H9 (cell line): ENCODE measurements at regions not wholly inside any gene's neighbourhood (a gene's known extent, or its start where the extent isn't known, plus 50 kb on each side); places are given as distances from the start of the nearest gene placed in this dataset.

Experiments
- DNase-seq: peaks from one replicate; pipeline ENCODE4 v3.0.0-alpha.2; 2017
- H2AFZ ChIP-seq: one replicate; pipeline ENCODE4 v1.6.1; 2013; ENCODE audit warnings: mild to moderate bottlenecking, low read length, control low read depth, moderate library complexity
- H2AK5ac ChIP-seq: 2 replicates; pipeline ENCODE4 v1.6.1; 2013; ENCODE audit warnings: low read length, control low read depth, mixed read lengths; ENCODE audit not compliant: insufficient read length
- H2BK120ac ChIP-seq: one replicate; pipeline ENCODE4 v1.6.1; 2013; ENCODE audit warnings: low read depth, mild to moderate bottlenecking, low read length, control low read depth, inconsistent platforms; ENCODE audit not compliant: poor library complexity, severe bottlenecking
- H2BK12ac ChIP-seq: 2 replicates; pipeline ENCODE4 v1.6.1; 2013; ENCODE audit warnings: low read length, control low read depth, mixed read lengths, low read depth; ENCODE audit not compliant: insufficient read length
- H2BK15ac ChIP-seq: 2 replicates; pipeline ENCODE4 v1.6.1; 2013; ENCODE audit warnings: low read depth, low read length, control low read depth
- H2BK20ac ChIP-seq: one replicate; pipeline ENCODE4 v1.6.1; 2013; ENCODE audit warnings: low read depth, mild to moderate bottlenecking, low read length, control low read depth, inconsistent platforms; ENCODE audit not compliant: poor library complexity, severe bottlenecking
- H2BK5ac ChIP-seq: 2 replicates; pipeline ENCODE4 v1.6.1; 2013; ENCODE audit warnings: low read length, control low read depth, mixed read lengths; ENCODE audit not compliant: insufficient read length
- H3K14ac ChIP-seq: 2 replicates; pipeline ENCODE4 v1.6.1; 2013; ENCODE audit warnings: low read length, control low read depth; ENCODE audit not compliant: insufficient read depth
- H3K18ac ChIP-seq: 2 replicates; pipeline ENCODE4 v1.6.1; 2013; ENCODE audit warnings: low read depth, mild to moderate bottlenecking, mixed read lengths, low read length, control low read depth; ENCODE audit not compliant: insufficient read length
- H3K23ac ChIP-seq: 2 replicates; pipeline ENCODE4 v1.6.1; 2013; ENCODE audit warnings: low read length, control low read depth, mixed read lengths, low read depth; ENCODE audit not compliant: insufficient read length
- H3K23me2 ChIP-seq: 2 replicates; pipeline ENCODE4 v1.6.1; 2013; ENCODE audit warnings: low read depth, mild to moderate bottlenecking, mixed read lengths, low read length, control low read depth; ENCODE audit not compliant: insufficient read length, poor library complexity, severe bottlenecking
- H3K27ac ChIP-seq: 2 replicates; pipeline ENCODE4 v1.5.1; 2013; ENCODE audit warnings: low read length, control low read depth, mixed read lengths, low read depth; ENCODE audit not compliant: insufficient read length
- H3K27me3 ChIP-seq: 2 replicates; pipeline ENCODE4 v1.6.1; 2013; ENCODE audit warnings: low read length, control low read depth, inconsistent platforms; ENCODE audit not compliant: insufficient read depth
- H3K4ac ChIP-seq: 2 replicates; pipeline ENCODE4 v1.6.1; 2013; ENCODE audit warnings: low read depth, mild to moderate bottlenecking, control low read depth, inconsistent platforms, low read length, moderate library complexity
- H3K4me1 ChIP-seq: 2 replicates; pipeline ENCODE4 v1.6.1; 2013; ENCODE audit warnings: low read length, control low read depth, inconsistent platforms; ENCODE audit not compliant: insufficient read depth
- H3K4me2 ChIP-seq: 2 replicates; pipeline ENCODE4 v1.6.1; 2013; ENCODE audit warnings: low read length, control low read depth, mixed read lengths; ENCODE audit not compliant: insufficient read length, insufficient read depth
- H3K56ac ChIP-seq: 2 replicates; pipeline ENCODE4 v1.6.1; 2013; ENCODE audit warnings: low read depth, mild to moderate bottlenecking, mixed read lengths, low read length, control low read depth; ENCODE audit not compliant: insufficient read length
- H3K79me1 ChIP-seq: 2 replicates; pipeline ENCODE4 v1.6.1; 2013; ENCODE audit warnings: low read depth, mild to moderate bottlenecking, moderate library complexity, low read length, control low read depth, inconsistent platforms; ENCODE audit not compliant: insufficient read depth, poor library complexity, severe bottlenecking
- H3K79me2 ChIP-seq: 2 replicates; pipeline ENCODE4 v1.6.1; 2013; ENCODE audit warnings: low read length, control low read depth, inconsistent platforms; ENCODE audit not compliant: insufficient read depth
- H3K9ac ChIP-seq: 2 replicates; pipeline ENCODE4 v1.6.1; 2013; ENCODE audit warnings: low read length, control low read depth, mixed read lengths; ENCODE audit not compliant: insufficient read length; ENCODE audit errors: extremely low read depth
- H3K9me3 ChIP-seq: one replicate; pipeline ENCODE4 v1.6.1; 2013; ENCODE audit warnings: low read depth, low read length, inconsistent platforms; ENCODE audit not compliant: control insufficient read depth
- H3T11ph ChIP-seq: one replicate; pipeline ENCODE4 v1.6.1; 2013; ENCODE audit warnings: mild to moderate bottlenecking, low read length, control low read depth, inconsistent platforms
- H4K20me1 ChIP-seq: one replicate; pipeline ENCODE4 v1.6.1; 2013; ENCODE audit not compliant: control insufficient read depth, insufficient read length, insufficient read depth
- H4K5ac ChIP-seq: 2 replicates; pipeline ENCODE4 v1.6.1; 2013; ENCODE audit warnings: low read depth, mild to moderate bottlenecking, mixed read lengths, low read length, control low read depth; ENCODE audit not compliant: insufficient read length
- H4K8ac ChIP-seq: replicated peaks from 2 replicates; pipeline ENCODE4 v1.6.1; 2013; ENCODE audit warnings: low read length, control low read depth, mixed read lengths, low read depth; ENCODE audit not compliant: insufficient read length
- H4K91ac ChIP-seq: 2 replicates; pipeline ENCODE4 v1.6.1; 2013; ENCODE audit warnings: low read depth, mild to moderate bottlenecking, moderate library complexity, mixed read lengths, low read length, control low read depth; ENCODE audit not compliant: insufficient read length
- H3K27ac Mint-ChIP-seq, 3 experiments: 2 replicates in 2 of 3; 3 replicates in 1 of 3; pipeline ENCODE4 v1.8.0; 2020 to 2021; ENCODE audit warnings: mixed read lengths in 3 of 3, mild to moderate bottlenecking in 1 of 3, moderate library complexity in 1 of 3
- H3K27me3 Mint-ChIP-seq: 2 replicates; pipeline ENCODE4 v1.8.0; 2021; ENCODE audit warnings: low read depth, mild to moderate bottlenecking, moderate library complexity, mixed read lengths
- H3K36me3 Mint-ChIP-seq, 3 experiments: 2 replicates in 2 of 3; 3 replicates in 1 of 3; pipeline ENCODE4 v1.8.0; 2020 to 2021; ENCODE audit warnings: low read depth in 3 of 3, mixed read lengths in 3 of 3; ENCODE audit not compliant: insufficient read depth in 1 of 3
- H3K4me1 Mint-ChIP-seq, 2 experiments: 2 replicates each; pipeline ENCODE4 v1.8.0; 2020; ENCODE audit warnings: mixed read lengths in 2 of 2
- H3K4me3 Mint-ChIP-seq, 2 experiments: 2 replicates in 1 of 2; 3 replicates in 1 of 2; pipeline ENCODE4 v1.8.0; 2020 to 2021; ENCODE audit warnings: mild to moderate bottlenecking in 2 of 2, mixed read lengths in 2 of 2, moderate library complexity in 1 of 2
- H3K9me3 Mint-ChIP-seq, 2 experiments: 2 replicates in 1 of 2; 3 replicates in 1 of 2; pipeline ENCODE4 v1.8.0; 2020; ENCODE audit warnings: mild to moderate bottlenecking in 2 of 2, mixed read lengths in 2 of 2, moderate library complexity in 1 of 2
- CTCF ChIP-seq: fragments of 200-600 bp; sonication (generic); conservative IDR thresholded peaks from 3 replicates; pipeline ENCODE4 v1.8.0; 2021; ENCODE audit warnings: antibody characterized with exemption, mild to moderate bottlenecking
- whole genome bisulfite sequencing: extraction: QIAGEN DNeasy Blood & Tissue Kit; methylation state at CpG from one replicate; pipeline ENCODE4 v1.1.7; 2013; ENCODE audit warnings: missing lambda C conversion rate, low lambda C conversion rate, mixed read lengths; ENCODE audit not compliant: insufficient read length; ENCODE audit errors: extremely low coverage; 5-methylcytosine and 5-hydroxymethylcytosine counted together

GRCh38 chr18:44136326-44136725 lies 544.4 kb upstream of the SETBP1 start:
- Histone ChIP-seq H2BK5ac (no peak overlapping the region), H2AFZ (no peak overlapping the region), H3K4me2 (no peak overlapping the region), H2AK5ac (no peak overlapping the region), H3K23ac (no peak overlapping the region), H3K4ac (no peak overlapping the region), H2BK120ac (no peak overlapping the region), H3K27me3 (no peaks in the 10 kb centered on the region), H3K9me3 (no peaks in the 10 kb centered on the region), H3K79me2 (no peaks in the 10 kb centered on the region), H2BK12ac (no peak overlapping the region), H2BK15ac (no peak overlapping the region), H3K9ac (no peak overlapping the region), H4K8ac (no peak overlapping the region), H3K4me1 (no peaks in the 10 kb centered on the region), H3K18ac (no peak overlapping the region), H2BK20ac (no peak overlapping the region), H4K5ac (no peak overlapping the region), H3K56ac (no peak overlapping the region), H3K27ac (no peak overlapping the region), H3K23me2 (no peaks in the 10 kb centered on the region), H4K20me1 (no peaks in the 10 kb centered on the region), H3K14ac (no peak overlapping the region), H4K91ac (no peak overlapping the region), H3K79me1 (no peaks in the 10 kb centered on the region), H3T11ph (no peak overlapping the region)
- Mint-ChIP-seq H3K9me3 (peaks cover 0 to 2% of the 10 kb centered on the region in 2 experiments; a peak in 2 of 5 replicates), H3K4me3 (no peak overlapping the region), H3K4me1 (peaks cover 0 to 3% of the 10 kb centered on the region in 2 experiments; a peak in 1 of 4 replicates), H3K36me3 (peaks cover 0 to 8% (median 0%) of the 10 kb centered on the region in 3 experiments; a peak in 2 of 7 replicates), H3K27ac (no peak overlapping the region), H3K27me3 (no peaks in the 10 kb centered on the region)
- no peak for DNase-seq
- no peak for TF ChIP-seq CTCF
- WGBS: no CpG with 5 or more reads among the region's 1 CpG
